ENCODE measurements at regions not wholly inside any gene's neighbourhood (a gene's known extent, or its start where the extent isn't known, plus 50 kb on each side); places are given as distances from the start of the nearest gene placed in this dataset.

- H3K4me3 Mint-ChIP-seq (ENCODE audit: low read depth): no peak overlapping the region
- no peaks in the 10 kb centered on the region for H3K27me3 Mint-ChIP-seq (ENCODE audit: low read depth)
- intact Hi-C loops (cut with micrococcal nuclease): no loop called here
- no peaks in the 10 kb centered on the region for H3K36me3 Mint-ChIP-seq (ENCODE audit: low read depth)
- H3K4me1 Mint-ChIP-seq (ENCODE audit: low read depth): no peaks in the 10 kb centered on the region
- no peaks in the 10 kb centered on the region for H3K9me3 Mint-ChIP-seq
- no peak for DNase-seq (ENCODE audit: low spot score)
- H3K27ac Mint-ChIP-seq: no peak overlapping the region
Measured at GRCh38 chr16:76612497-76612896, 335.3 kb downstream of the CNTNAP4 start.

GRCh38 chr16:76614269-76614668 is 337.1 kb downstream of the CNTNAP4 start:
- no peak for DNase-seq (ENCODE audit: low spot score)
- H3K4me3 Mint-ChIP-seq (ENCODE audit: low read depth): no peak overlapping the region
- H3K36me3 Mint-ChIP-seq (ENCODE audit: low read depth): no peaks in the 10 kb centered on the region
- intact Hi-C loops (cut with micrococcal nuclease): no loop called here
- H3K4me1 Mint-ChIP-seq (ENCODE audit: low read depth): no peaks in the 10 kb centered on the region
- H3K27ac Mint-ChIP-seq: no peak overlapping the region
- no peaks in the 10 kb centered on the region for H3K27me3 Mint-ChIP-seq (ENCODE audit: low read depth)
- H3K9me3 Mint-ChIP-seq: peaks cover 5% of the 10 kb centered on the region

GRCh38 chr16:76622876-76623275 is 345.7 kb downstream of the CNTNAP4 start:
- no peak for DNase-seq (ENCODE audit: low spot score)
- H3K27ac Mint-ChIP-seq: no peak overlapping the region
- H3K9me3 Mint-ChIP-seq: peaks cover 7% of the 10 kb centered on the region
- intact Hi-C loops (cut with micrococcal nuclease): no loop called here
- H3K4me3 Mint-ChIP-seq (ENCODE audit: low read depth): no peak overlapping the region
- H3K27me3 Mint-ChIP-seq (ENCODE audit: low read depth): no peaks in the 10 kb centered on the region
- H3K36me3 Mint-ChIP-seq (ENCODE audit: low read depth): no peaks in the 10 kb centered on the region
- no peaks in the 10 kb centered on the region for H3K4me1 Mint-ChIP-seq (ENCODE audit: low read depth)

GRCh38 chr16:76634847-76635697 is 357.9 kb downstream of the CNTNAP4 start:
- Mint-ChIP-seq H3K4me3 (ENCODE audit: low read depth) (no peak overlapping the region), H3K9me3 (peaks cover 20% of the 10 kb centered on the region), H3K27ac (no peak overlapping the region), H3K4me1 (ENCODE audit: low read depth) (no peaks in the 10 kb centered on the region), H3K27me3 (ENCODE audit: low read depth) (no peaks in the 10 kb centered on the region), H3K36me3 (ENCODE audit: low read depth) (no peaks in the 10 kb centered on the region)
- DNase-seq (ENCODE audit: low spot score): no peak
- intact Hi-C loops (cut with micrococcal nuclease): no loop called here

DNA sequence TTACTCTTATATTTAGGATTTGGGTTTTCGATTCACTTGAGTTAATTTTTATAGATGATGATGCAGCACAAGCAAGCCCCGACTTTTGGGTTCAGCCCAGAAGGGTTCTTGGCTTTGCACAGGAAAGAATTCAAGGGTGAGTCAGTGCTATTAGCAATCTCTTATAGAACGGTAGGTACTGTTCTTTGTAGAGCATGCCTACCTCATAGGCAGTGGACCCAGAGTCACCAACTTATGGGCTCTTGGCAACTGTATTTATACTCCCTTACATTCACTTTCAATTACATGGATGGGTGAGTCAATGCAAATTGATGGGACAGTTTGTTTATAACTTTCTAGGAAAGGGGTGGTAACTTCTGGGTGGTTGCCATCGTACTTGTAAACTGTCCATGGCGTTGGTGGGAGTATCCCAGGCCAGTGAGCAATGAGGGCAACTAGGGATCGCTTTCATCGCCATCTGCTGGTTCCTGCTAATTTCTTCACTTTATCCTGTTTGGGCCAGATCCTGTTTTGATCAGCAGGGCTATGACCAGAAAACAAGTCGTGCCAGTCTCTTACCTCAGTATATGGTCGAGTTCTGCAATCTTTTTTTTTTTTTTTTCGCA is 362.6 kb downstream of the CNTNAP4 start:
- DNase-seq (ENCODE audit: low spot score): no peak

GRCh38 chr16:76650582-76650981 is 373.4 kb downstream of the CNTNAP4 start:
- Mint-ChIP-seq H3K4me3 (ENCODE audit: low read depth) (no peak overlapping the region), H3K4me1 (ENCODE audit: low read depth) (no peaks in the 10 kb centered on the region), H3K27ac (no peak overlapping the region), H3K9me3 (peaks cover 10% of the 10 kb centered on the region), H3K36me3 (ENCODE audit: low read depth) (no peaks in the 10 kb centered on the region), H3K27me3 (ENCODE audit: low read depth) (no peaks in the 10 kb centered on the region)
- no peak for DNase-seq (ENCODE audit: low spot score)
- intact Hi-C loops (cut with micrococcal nuclease): loop anchor here (5.0 kb wide), 1 partner anchor 863 kb away; no protein-coding TSS in a partner anchor

More for the DNA sequence above, 362.6 kb downstream of the CNTNAP4 start:
- intact Hi-C loops (cut with micrococcal nuclease): no loop called here
- Mint-ChIP-seq H3K36me3 (ENCODE audit: low read depth) (no peaks in the 10 kb centered on the region), H3K4me1 (ENCODE audit: low read depth) (no peaks in the 10 kb centered on the region), H3K9me3 (no peaks in the 10 kb centered on the region), H3K27me3 (ENCODE audit: low read depth) (no peaks in the 10 kb centered on the region), H3K4me3 (ENCODE audit: low read depth) (no peak overlapping the region), H3K27ac (no peak overlapping the region)

GRCh38 chr16:76653390-76654026 is 376.3 kb downstream of the CNTNAP4 start:
- Mint-ChIP-seq H3K27ac (no peak overlapping the region), H3K9me3 (no peaks in the 10 kb centered on the region), H3K4me1 (ENCODE audit: low read depth) (no peaks in the 10 kb centered on the region), H3K4me3 (ENCODE audit: low read depth) (no peak overlapping the region), H3K36me3 (ENCODE audit: low read depth) (no peaks in the 10 kb centered on the region), H3K27me3 (ENCODE audit: low read depth) (no peaks in the 10 kb centered on the region)
- DNase-seq (ENCODE audit: low spot score): no peak
- intact Hi-C loops (cut with micrococcal nuclease): loop anchor here (5.0 kb wide), 1 partner anchor 866 kb away; no protein-coding TSS in a partner anchor

GRCh38 chr16:76654088-76654820 is 377.1 kb downstream of the CNTNAP4 start:
- no peaks in the 10 kb centered on the region for H3K36me3 Mint-ChIP-seq (ENCODE audit: low read depth)
- H3K9me3 Mint-ChIP-seq: no peaks in the 10 kb centered on the region
- H3K4me3 Mint-ChIP-seq (ENCODE audit: low read depth): no peak overlapping the region
- intact Hi-C loops (cut with micrococcal nuclease): loop anchor here (5.0 kb wide), 1 partner anchor 867 kb away; no protein-coding TSS in a partner anchor
- H3K27me3 Mint-ChIP-seq (ENCODE audit: low read depth): no peaks in the 10 kb centered on the region
- DNase-seq (ENCODE audit: low spot score): no peak
- H3K27ac Mint-ChIP-seq: no peak overlapping the region
- H3K4me1 Mint-ChIP-seq (ENCODE audit: low read depth): no peaks in the 10 kb centered on the region

DNA sequence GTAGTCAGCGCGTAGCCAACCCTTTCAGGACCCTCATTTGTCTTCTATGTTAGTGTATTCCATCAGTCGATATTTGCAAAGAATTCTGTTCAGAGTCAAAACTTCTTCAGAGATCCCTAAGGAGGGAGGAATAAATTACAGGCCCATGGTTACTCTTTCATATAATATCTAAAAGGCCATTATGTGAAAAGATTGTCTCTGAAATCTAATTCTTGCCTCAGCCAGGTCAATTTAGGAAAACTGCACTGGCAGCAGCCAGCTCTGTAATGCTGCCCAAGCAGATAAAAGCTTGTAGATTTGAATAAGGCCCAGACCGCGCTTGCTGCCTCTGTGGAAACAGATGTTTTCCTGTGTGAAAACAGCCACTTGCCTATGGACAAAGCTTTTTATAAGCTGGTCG is 379.8 kb downstream of the CNTNAP4 start:
- Mint-ChIP-seq H3K4me3 (ENCODE audit: low read depth) (no peak overlapping the region), H3K9me3 (no peaks in the 10 kb centered on the region), H3K27ac (no peak overlapping the region), H3K36me3 (ENCODE audit: low read depth) (no peaks in the 10 kb centered on the region), H3K27me3 (ENCODE audit: low read depth) (no peaks in the 10 kb centered on the region), H3K4me1 (ENCODE audit: low read depth) (no peaks in the 10 kb centered on the region)
- intact Hi-C loops (cut with micrococcal nuclease): no loop called here
- no peak for DNase-seq (ENCODE audit: low spot score)

GRCh38 chr16:76661691-76662235 is 384.6 kb downstream of the CNTNAP4 start:
- H3K4me1 Mint-ChIP-seq (ENCODE audit: low read depth): no peaks in the 10 kb centered on the region
- H3K27me3 Mint-ChIP-seq (ENCODE audit: low read depth): no peaks in the 10 kb centered on the region
- intact Hi-C loops (cut with micrococcal nuclease): no loop called here
- H3K4me3 Mint-ChIP-seq (ENCODE audit: low read depth): no peak overlapping the region
- no peak overlapping the region for H3K27ac Mint-ChIP-seq
- no peaks in the 10 kb centered on the region for H3K36me3 Mint-ChIP-seq (ENCODE audit: low read depth)
- DNase-seq (ENCODE audit: low spot score): no peak
- no peaks in the 10 kb centered on the region for H3K9me3 Mint-ChIP-seq

GRCh38 chr16:76665571-76666275 is 388.5 kb downstream of the CNTNAP4 start:
- H3K4me1 Mint-ChIP-seq (ENCODE audit: low read depth): no peaks in the 10 kb centered on the region
- H3K27me3 Mint-ChIP-seq (ENCODE audit: low read depth): no peaks in the 10 kb centered on the region
- no peaks in the 10 kb centered on the region for H3K9me3 Mint-ChIP-seq
- no peak overlapping the region for H3K4me3 Mint-ChIP-seq (ENCODE audit: low read depth)
- no peaks in the 10 kb centered on the region for H3K36me3 Mint-ChIP-seq (ENCODE audit: low read depth)
- no peak for DNase-seq (ENCODE audit: low spot score)
- no peak overlapping the region for H3K27ac Mint-ChIP-seq
- intact Hi-C loops (cut with micrococcal nuclease): no loop called here

- intact Hi-C loops (cut with micrococcal nuclease): no loop called here
- DNase-seq (ENCODE audit: low spot score): no peak
- H3K36me3 Mint-ChIP-seq (ENCODE audit: low read depth): no peaks in the 10 kb centered on the region
- H3K9me3 Mint-ChIP-seq: no peaks in the 10 kb centered on the region
- no peaks in the 10 kb centered on the region for H3K4me1 Mint-ChIP-seq (ENCODE audit: low read depth)
- no peak overlapping the region for H3K27ac Mint-ChIP-seq
- no peaks in the 10 kb centered on the region for H3K27me3 Mint-ChIP-seq (ENCODE audit: low read depth)
- H3K4me3 Mint-ChIP-seq (ENCODE audit: low read depth): no peak overlapping the region
Measured at GRCh38 chr16:76668207-76668725, 391.1 kb downstream of the CNTNAP4 start.

Measured in activated T-helper 2 cell treated with anti-CD3 and anti-CD28 coated beads, Interferon-gamma antibody, Interleukin-2, Interleukin-4, amounts not matched to agents 10 μg/mL and 5 μg/mL and 100 μg/mL, durations not matched to agents 14 hours and 24 hours and 36 hours (primary cell).